ENCODE measurements at regions not wholly inside any gene's neighbourhood (a gene's known extent, or its start where the extent isn't known, plus 50 kb on each side); places are given as distances from the start of the nearest gene placed in this dataset.

DNA sequence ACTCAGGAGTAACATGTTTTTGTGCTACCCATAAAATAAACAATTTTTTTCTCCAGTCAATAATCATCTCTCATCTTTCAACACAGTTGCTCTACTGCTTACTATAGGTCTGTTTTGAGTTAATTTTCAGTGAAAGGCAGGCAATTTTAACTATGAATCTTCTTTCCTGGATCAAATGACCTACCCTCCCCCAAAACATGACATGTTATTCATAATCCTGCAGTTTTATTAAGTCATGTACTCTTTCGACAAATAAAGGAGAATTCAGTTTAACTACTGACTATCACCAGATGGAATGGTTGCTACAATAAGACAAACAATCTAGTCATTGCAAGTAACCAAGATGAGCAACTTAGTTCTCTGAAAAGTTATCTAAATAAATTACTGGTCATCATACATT is 106.0 kb upstream of the FAR2 start:
- DNase-seq (ENCODE audit: low read depth): peak; percentile 45

DNA sequence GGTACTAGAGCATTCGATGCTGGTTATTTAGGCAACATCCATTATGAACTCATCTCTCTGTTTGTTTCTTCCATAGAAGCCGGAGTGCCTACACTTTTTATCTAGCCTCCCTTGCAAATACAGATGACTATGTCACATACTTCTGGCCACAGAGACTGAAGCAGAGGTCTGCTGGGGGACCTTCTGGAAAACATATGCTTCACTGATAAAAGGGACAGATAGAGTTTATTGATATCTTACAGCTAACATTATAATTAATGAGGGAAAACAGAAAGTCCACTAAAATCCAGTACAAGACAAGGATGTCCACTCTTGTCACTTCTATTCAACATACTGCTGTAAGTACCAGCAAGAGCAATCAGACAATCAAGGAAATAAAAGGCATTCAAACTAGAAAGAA is 104.3 kb upstream of the FAR2 start:
- no peak for DNase-seq (ENCODE audit: low read depth)

DNA sequence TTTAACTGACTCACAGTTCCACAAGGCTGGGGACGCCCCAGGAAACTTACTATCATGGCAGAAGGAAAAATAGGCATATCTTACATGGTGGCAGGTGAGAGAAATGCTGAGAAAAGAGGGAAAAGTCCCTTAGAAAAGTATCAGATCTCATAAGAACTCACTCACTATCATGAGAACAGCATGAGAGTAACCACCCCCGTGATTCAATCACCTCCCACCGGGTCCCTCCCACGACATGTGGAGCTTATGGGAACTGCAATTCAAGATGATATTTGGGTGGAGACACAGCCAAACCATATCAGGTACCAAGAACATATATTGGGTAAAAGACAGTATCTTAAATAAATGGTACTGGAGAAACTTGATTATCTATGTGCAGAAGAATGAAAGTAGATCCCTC is 100.3 kb upstream of the FAR2 start:
- no peak for DNase-seq (ENCODE audit: low read depth)

DNA sequence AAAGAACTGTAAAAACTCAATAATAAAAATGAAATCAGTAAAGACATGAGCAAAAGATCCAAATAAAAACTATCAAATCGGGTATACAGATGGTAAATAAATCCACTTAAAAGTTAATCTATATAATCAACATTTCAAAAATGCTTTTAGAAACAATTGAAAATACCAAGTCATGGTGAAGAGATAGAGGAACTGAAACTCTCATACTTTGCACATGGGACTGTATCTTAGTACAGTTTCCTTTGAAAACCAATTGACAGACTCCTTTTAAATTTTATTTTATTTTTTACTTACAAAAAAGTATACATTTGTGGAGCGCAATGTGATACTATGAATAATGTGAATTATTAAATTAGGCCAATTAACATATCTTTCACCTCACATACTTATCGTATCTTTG is 98.6 kb upstream of the FAR2 start:
- DNase-seq (ENCODE audit: low read depth): no peak

DNA sequence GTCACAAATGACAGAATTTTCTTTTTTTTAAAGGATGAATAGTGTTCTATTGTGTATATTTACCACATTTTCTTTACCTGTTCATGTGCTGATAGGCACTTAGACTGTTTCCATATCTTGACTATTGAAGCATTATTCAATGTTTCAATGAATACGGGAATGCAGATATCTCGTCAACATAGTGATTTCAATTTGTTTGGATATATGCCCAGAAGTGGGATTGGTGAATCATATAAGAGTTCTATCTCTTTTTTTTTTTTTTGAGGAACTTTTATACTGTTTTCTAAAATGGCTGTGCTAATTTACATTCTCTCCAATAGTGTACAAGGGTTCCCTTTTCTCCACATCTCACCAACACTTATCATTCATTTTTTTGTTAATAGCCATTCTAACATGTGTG is 97.9 kb upstream of the FAR2 start:
- DNase-seq (ENCODE audit: low read depth): peak; percentile 62

DNA sequence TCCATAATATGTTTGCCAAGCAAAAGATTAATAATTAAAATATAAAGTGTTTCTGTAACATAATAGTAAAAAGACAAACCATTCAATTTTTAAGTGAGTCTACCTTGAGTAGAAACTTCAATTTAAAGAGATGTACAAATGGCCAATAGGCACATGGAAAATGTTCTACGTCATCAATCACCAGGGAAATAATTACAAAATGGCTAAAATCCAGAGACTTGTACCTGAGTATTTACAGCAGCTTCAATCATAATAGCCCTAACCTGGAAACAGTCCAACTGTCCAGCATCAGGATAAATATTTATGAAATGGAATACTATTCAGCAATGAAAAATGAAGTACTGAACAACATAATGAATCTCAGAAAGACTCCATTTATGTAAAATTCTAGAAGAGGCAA is 95.5 kb upstream of the FAR2 start:
- DNase-seq (ENCODE audit: low read depth): no peak

DNA sequence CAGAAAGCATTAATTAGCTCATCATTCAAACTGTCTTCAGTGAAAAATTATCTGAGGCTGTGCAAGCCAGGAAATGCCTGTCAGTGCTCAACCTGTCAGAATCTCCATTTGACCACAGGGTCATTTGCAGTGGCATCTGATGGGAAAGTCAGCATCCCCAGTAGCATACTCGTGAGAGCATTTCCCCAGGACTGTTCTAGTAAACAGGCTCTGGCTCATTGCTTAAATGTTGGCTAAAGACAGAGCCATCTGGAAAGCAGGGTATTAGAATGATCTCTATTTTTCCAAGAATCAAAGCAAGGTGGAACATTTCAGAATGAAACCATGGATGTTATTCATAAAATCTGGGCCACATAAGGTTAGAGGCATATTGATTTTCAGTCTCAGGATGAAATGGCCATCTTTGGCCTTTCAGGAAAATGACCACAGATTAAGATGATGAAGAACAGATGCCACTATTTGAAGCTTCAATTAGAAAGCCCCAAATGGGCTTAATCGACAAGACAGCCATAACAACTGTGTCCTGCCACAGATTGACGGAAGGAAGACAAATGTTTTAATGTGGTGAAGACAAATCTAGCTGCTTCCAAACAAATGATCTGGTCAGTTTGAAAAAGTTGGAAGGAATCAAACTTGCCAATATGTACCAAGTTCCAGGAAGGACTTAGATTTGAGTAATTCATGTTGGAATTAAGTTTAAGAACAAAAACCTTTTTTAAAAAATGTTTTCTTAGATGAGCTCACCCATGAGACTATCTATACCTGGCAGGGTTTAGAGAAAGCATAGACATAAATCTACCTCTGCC is 94.0 kb upstream of the FAR2 start:
- DNase-seq (ENCODE audit: low read depth): peak; percentile 65

DNA sequence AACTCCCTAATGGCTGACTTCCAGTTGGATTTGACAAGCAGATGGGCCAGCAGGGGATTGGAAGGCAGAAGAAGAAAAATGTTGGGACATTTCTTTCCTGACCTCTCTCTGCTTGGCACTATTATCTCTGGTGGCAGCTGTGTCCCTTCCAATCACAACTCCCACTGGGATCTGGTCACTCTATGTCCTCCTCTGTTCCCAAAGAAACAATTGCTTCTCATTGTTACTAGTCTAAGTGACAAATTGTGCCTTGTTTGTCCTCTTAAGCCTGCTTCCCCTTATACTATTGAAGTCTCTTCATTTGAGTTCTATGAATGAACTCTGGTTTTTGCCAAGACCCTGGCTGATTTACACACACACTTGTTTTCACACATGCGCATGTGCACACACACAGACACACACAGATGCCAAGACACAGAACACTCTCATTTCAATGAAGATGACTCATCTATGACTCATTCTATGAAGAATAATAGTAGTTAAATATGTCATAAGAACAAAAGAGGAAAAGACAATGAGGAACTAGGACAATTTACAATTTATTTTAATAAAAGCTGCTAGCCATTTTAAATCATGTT is 83.0 kb upstream of the FAR2 start:
- DNase-seq (ENCODE audit: low read depth): no peak

DNA sequence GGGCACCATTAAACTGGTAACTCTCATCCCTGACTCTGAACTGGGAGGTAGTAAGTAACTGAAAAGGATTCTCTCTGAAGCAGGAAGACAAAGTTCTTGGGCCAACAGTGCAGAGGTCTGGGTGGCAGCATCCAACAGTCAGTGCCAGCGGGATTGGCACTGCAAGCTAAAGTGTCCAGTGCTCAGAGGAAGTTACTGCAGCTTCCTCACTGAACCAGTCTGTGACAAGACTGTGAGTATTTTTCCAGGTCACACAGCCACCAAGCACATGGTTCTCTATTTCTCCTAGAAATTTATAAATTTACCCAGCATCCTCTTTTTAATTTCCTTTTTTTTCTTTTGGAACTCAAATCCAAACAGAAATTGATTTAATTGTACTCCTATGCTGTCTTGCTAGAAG is 81.6 kb upstream of the FAR2 start:
- no peak for DNase-seq (ENCODE audit: low read depth)

DNA sequence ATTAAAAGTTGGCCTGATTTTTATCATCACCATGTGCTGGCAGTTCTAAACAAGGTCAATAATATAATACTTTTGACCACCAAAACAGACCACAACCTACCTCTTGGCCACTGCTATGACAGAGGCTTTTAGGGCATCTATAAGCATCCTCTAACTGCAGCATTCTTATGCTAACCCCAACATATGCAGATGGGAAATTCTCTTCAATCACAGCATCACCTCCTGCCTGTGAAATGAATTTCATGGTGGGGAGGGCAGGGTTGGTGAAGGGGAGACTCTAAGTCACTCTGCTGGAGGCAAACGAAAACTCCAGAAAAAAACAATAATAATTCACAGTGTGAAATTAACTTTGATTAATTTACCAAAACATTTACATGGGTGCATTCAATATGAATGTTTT is 78.8 kb upstream of the FAR2 start:
- no peak for DNase-seq (ENCODE audit: low read depth)

DNA sequence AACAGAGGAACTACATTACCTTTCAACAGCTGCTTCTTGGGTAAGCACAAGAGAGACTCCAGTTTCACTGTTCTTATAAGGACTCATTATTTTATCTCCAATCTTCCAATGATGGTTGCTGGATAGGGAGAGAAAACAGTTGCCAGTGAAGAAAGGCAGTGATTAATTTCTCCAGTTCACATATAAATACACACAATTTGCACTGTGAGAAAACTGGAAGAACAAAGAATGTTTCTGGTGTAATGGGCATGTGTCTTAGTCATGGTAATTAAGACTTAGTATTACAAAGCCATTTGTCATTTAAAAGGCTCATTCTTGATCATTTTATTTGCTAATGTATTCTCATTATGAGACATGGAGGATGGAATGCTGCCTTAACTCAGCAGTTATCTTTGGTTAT is 78.0 kb upstream of the FAR2 start:
- peak; percentile 7 for DNase-seq (ENCODE audit: low read depth)

DNA sequence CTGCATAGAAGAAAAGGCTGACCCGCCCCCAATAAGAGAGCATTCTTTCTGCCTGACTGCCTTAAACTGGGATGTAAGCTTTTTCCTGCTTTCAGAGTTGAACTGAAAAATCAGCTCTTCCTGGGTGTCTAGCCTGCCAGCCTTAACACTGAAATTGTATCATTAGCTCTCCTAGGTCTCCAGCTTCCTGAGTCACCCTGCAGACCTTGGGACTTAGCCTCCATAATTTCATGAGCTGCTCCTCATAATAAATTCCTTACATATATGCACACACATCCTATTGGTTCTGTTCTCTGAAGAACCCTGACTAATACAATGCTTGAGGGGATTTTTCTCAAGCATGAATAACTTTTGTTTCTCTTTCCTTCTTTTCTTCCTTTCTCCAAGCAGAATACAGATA is 76.4 kb upstream of the FAR2 start:
- no peak for DNase-seq (ENCODE audit: low read depth)

DNA sequence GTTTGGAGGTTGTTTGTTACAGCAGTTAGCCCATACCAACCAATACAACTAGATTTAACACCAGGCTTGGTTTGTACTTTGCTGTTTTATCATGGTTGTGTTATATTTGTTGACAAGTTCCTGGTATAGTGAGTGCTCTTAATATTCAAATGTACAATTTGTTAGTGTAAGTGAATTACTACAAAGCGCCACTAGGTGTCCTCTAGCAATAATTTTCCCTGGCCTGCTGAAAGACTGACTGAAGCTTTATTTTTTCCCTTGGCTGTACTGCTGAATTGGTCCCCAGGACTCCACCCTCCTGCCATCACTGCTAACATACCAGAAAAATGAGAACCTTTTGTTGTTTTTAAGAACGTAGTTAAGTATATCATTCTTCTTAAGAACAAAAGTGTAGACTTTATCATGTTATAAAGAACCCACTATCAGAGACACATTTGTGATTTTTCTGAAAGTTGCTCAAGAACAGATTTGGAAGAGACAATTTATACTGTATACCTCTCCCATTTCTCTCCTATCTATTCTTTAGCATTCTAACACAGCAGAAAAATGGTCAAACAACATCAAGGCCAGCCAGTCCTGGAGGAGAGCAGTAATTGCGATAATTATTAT is 75.3 kb upstream of the FAR2 start:
- peak; percentile 54 for DNase-seq (ENCODE audit: low read depth)

DNA sequence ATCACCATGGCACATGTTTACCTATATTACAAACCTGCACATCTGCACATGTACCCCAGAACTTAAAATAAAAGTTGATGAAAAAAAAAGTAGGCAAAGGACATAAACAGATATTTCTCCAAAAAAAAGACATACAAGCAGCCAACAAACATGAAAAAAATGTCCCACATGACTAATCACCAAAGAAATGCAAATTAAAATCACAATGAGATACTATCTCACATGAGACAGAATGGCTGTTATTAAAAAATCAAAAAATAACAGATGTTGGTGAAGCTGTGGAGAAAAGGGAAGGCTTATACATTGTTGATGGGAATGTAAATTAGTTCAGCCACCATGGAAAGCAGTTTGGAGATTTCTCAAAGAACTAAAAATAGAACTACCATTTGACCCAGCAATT is 68.0 kb upstream of the FAR2 start:
- no peak for DNase-seq (ENCODE audit: low read depth)

DNA sequence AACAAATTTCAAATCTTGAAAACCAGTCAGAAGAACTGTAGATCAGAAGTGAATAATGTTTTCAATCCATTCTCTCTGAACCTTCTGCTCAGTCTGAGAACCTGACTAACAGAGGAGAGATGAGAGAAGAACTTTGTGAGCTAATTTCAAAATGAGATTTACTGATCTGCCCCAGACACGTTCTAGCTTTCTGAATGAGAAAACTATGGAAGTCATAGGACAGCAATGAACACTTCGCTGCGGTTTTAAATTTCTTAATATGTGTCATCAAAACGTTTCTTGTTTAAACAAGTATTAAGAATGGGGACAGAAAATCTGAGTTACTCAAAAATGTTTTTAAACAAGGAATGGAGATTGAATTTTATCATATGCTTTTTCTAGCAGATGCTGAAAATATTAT is 66.6 kb upstream of the FAR2 start:
- DNase-seq (ENCODE audit: low read depth): peak; percentile 45

DNA sequence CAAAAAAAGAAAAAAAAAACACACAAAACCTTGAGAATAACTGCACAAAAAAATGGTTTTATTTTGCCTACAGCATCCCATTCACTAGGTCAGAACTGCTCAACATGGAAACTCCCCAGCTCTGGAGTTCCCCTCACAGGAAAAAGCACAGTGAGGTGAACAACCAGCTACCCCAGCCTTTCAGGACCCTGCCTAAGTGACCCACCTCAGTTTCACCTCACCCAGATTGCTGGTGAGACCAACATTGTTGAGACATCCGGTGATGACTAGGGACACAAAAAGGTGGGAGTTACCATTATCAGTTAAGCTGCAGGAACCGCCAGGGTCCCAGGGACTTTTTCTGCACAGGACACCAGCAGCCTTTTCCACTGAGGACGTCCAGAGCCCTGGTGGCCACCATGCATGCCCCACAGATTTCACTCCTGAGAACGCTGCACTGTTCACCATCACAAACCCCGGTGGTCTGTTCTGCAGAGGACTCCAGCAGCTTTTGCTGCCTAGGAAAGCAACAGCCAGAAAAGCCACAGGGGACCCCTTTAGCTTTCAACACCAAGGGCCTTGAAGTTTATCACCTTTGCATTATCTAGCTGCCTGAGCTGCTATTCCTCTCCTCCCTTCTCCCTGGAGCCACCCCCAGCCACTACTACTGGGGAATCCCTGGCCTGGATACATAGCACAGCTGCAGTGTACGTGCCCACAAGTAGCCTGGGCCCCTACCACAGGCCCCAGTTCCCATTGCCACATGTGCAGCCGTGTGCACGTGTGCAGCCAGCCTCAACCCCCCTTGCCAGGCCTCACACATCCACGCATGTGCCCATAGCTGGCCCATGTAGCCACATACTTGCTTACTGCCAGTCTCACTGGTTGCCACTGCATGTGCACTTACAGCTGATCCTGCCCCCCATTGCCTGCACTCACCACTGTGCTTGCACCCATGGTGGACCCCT is 62.5 kb upstream of the FAR2 start:
- no peak for DNase-seq (ENCODE audit: low read depth)

DNA sequence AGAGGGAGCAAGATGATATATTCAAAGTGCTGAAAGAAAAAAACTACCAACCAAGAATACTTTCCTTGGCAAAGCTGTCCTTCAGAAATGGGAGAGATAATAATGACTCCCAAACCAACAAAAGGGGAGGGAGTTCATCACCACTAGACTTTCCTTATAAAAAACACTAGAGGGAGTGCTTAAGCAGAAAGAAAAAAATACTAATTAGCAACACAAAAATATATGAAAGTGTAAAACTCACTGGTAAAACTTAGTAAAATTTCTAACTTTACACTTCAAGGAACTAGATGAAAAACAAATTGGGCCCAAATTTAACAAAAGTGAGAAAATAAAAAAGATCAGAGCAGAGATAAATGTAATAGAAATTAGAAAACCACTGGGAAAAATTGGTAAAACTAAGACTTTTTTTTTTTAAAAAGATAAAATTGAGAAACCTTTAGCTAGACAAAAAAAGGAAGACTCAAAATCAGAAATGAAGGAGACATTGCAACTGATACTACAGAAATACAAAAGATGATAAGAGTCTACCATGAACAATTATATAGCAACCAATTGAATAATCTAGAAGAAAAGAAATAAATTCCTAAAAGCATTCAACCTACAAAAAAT is 60.4 kb upstream of the FAR2 start:
- DNase-seq (ENCODE audit: low read depth): peak; percentile 31

Data from amniotic epithelial cell (primary cell).